Hindlimb muscle (tissue), 1 donor: ENCODE measurements at regions not wholly inside any gene's neighbourhood (a gene's known extent, or its start where the extent isn't known, plus 50 kb on each side); places are given as distances from the start of the nearest gene placed in this dataset.
A peak's percentile ranks its signal among the peaks of the same experiment; 100 is the strongest.
"Not testable (repeated sequence)": the region's sequence is repeated elsewhere in the genome, so short reads cannot be mapped to it uniquely, and the experiment has no call there.

ENCODE experiments used
- DNase-seq: peaks from one replicate; pipeline ENCODE4 v3.0.0-alpha.2; 2013

DNA sequence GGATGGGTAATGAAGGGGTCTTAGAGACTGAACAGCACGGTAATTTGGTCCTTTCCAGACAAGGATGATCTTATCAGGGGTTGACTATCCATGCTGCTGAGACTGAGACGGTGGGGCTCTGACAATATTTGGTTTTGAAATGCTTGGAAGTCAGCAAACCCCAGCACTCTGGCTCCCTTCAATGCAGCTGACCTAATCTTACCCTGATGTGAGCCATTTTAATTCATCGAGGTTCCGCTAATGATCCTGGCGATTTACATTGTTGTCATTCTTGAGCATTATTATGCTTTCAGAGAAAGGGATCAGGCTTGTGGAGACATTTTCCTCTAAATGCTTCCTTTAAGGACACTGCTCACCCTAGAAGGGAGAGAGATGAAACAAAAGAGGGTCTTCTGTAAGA, 114.6 kb upstream of the BMPER start:
- DNase-seq = no peak

DNA sequence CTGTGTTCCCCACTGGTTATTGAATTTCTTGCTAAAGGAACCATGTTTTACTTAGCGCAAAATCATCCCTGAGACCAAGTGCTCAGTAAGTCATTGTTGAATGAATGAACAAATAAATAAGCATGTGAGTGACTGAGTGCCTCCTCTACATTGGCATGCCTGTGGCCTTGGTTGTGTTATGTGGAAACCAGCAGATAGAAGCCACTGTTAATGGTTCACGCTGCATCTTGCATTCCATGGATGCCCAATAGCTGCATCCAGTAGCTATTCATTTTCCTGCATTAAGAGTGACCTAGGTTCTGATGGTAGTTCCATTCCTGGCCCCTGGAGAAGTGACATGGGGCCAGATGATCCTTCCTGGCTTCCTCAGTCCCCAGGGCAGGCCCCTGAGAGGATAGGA, 113.3 kb upstream of the BMPER start:
- DNase-seq = no peak

DNA sequence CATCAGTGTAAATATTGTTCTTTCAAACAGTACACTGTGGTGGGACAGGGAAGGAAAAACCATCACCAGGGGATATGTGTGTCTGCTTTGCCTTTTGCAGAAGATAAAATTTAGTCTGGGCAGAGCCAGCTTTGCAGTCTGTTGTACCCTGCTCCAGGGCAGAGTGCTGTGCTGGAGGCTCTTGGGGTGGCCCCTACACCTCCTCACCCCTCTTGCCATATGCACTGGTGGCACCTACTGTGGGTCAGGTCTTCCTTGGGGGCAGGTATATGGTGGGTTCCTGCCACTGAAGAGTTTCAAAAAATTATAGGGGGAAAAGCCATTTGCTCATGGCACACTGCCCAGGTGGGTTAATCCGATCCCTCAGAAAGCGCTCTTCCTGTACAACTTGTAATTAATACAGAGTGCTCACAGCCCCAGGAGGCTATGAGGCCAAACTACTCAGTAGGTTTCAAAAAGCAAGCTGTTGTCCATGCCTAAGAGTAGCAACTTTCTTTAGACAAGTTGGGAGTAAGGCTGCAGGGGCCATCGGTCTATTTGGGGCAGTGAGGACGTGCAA, 112.7 kb upstream of the BMPER start:
- no peak for DNase-seq

DNA sequence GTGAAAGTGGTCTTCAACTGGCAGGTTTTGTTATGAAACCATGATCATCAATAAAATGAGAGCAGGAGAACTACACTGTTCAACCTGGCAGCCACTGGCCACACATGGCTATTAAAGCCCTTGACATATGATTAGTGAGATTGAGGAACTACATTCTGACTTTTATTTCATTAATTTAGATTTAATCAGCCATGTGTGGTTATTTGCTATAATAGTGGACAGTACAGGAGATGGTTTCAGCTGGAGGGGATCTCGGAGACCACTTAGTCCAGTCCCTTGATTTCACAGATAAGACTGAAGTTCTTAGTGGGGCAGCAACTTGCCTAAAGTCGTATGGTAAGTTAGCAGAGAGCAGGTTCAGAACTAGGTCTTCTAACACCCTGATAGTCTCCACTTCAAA, 111.7 kb upstream of the BMPER start:
- DNase-seq = no peak

DNA sequence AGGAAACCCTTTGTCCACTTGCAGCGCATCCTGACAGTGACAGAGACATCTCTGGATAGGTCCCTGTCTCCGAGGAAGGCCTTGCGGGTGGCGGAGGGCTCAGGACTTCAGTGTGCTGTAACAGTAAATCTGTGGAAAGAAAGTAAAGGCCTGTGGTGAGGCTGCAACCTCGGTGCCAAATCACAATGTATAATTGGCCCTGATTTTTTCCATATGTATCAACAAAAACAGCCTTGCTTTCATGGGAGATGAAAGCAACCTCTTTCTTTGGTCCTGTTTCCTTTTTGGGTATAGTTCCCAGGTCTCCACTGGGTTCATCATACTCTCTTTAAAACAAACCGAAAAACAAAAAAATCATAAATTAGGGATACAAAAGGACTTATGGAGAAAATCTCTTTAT, 110.9 kb upstream of the BMPER start:
- no peak for DNase-seq

DNA sequence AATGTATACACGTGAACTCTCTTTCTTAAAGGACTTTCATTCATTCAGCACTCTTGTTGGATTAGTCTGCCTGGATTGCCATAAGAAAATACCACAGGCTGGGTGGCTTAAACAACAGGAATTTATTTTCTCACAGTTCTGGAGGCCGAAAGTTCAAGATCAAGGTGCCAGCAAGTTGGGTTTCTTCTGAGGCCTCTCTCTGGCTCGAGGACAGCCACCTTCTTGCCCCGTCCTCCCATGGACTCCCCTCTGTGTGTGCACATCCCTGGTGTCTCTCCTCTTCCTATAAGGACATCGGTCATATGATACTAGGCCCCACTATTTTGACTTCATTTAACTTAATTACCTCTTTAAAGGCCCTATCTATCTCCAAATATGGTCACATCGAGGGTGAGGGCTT, 110.4 kb upstream of the BMPER start:
- no peak for DNase-seq

DNA sequence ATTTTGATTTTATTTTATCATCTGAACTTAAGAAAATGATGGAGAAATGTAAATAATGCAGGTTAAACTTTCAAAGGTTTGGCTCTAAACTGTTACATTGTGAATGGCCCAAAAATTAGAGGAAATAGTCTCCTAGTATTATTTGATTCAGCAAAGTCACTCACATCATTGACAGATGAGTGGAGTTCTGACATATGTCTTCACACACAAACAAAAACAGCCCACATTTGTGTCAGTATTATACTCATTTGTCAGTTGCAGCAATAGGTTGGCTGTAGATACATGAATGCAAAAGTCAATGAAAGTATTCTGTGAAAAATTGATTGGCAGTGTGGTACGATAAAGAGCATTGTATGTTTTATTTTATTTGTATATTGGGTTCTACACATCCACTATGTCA, 108.8 kb upstream of the BMPER start:
- no peak for DNase-seq

DNA sequence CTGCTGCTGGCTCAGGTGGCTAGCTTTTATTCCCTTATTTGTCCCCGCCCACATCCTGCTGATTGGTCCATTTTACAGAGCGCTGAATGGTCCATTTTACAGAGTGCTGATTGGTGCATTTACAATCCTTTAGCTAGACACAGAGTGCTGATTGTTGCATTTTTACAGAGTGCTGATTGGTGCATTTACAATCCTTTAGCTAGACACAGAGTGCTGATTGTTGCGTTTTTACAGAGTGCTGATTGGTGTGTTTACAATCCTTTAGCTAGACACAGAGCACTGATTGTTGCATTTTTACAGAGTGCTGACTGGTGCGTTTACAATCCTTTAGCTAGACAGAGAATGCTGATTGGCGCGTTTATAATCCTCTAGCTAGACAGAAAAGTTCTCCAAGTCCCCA, 107.8 kb upstream of the BMPER start:
- not testable (repeated sequence) for DNase-seq

DNA sequence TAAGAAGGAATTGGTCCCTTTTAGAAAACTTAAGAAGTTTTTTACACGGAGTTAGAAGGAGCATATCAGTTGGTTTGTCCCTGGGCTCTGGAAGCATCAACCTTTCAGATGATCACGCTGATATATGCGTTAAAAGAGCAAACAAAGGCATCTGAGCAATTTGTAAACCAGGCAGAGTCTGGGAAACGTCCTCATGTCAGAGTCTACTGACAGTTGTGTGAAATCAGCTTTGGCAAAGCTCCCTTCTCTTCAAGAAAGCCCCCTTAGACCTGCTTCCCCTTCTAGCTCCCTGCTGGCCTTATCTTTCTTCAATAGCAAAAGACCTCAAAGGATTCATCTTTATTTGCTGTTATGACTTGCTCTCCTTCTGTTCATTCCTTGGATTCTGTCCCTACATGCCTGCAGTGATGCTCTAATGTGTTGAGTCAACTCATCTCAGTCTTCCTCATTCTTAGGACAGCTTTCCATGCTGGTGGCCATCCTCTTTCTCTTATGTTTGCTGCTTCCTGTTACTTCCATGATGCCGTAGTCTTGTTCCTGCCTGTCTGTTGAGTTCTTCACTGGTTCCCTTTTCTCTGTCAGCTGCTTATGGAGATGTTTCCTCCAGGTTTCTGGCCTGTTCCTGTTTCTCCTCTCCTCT, 106.5 kb upstream of the BMPER start:
- DNase-seq = no peak

DNA sequence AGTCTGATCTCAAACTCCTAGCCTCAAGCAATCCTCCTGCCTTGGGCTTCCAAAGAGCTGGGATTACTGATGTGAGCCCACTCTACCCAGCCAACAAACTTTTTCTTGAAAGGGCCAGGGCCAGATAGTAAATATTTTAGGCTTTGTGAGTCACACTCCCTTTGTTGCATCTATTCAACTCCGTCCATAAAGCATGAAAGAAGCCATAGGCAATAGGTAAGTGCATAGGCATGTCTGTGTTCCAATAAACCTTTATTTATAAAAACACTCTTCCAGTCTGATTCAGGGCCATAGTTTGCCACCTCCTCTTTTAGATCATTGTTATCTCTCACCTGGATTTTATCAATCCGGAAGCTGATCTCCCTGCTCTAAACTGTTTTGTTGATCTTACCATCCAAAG, 105.6 kb upstream of the BMPER start:
- no peak for DNase-seq

DNA sequence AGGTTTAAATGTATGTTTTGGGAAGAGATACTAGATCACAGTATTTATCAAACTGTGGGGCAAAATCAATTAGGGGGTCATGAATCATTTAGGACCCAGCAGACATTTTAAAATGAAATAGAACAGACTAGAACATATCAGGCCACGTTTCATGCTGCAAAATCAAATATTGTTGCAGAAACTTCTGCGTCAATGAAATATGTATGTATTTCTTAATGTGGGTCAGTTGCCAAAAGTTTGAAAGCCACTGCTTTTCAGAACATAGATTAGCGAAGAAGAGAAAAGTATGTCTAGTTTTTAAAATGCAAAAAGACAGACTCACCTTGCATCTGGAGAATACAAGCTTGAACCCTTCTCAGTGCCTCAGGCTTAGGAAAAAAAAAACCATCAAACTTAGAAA, 102.7 kb upstream of the BMPER start:
- DNase-seq = no peak

DNA sequence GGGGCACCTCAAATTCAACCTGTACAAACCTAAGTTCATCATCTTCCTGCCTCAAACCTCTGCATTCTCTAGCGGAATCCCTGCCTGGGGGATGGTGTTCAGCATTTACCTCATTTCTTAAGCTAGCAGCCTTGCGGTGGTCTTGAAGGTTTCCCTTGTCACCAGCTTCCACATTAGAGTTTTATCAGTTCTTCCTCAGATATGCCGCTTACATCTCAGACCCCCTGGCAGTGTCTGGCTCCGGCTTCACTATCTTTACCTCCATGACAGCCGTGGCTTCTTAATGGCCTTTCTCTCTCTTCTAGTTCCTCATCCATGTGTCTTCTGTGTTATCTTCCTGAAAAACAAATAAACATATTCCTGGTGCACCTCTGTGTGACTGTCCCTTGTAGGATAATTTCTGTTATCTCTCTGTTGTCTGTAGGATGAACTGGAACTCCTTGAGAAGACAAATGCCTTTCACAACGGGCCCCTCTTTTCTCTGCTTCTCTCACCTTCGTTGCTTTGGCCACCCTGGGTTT, 101.1 kb upstream of the BMPER start:
- no peak for DNase-seq

DNA sequence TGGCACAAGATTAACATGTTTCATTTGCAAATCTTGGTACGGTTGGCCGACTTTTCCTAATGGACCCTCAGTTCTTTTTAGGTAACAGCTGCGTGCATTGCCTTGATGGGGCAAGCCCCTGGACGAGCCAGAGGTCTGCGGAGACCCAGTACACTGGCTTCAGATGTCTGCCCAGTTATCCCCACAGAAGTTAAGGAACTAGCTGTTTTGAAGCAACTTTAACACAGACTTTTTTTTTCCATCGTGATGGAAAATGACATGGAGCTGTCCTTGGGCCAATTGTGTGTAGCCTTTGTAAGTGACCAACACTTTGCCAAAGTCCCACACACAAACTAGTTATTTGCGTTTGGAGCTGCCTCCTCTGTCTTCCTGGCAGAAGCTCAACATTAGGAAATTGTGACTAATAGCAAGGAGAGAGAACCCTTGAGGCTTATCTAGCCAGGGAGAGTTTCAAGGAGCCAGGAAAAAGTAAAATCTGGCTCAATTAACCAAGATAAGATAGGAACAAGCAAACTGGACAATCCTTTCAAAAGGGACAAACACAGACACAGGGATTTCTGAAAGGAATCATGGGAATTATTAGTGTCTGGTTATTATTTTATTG, 99.6 kb upstream of the BMPER start:
- no peak for DNase-seq

DNA sequence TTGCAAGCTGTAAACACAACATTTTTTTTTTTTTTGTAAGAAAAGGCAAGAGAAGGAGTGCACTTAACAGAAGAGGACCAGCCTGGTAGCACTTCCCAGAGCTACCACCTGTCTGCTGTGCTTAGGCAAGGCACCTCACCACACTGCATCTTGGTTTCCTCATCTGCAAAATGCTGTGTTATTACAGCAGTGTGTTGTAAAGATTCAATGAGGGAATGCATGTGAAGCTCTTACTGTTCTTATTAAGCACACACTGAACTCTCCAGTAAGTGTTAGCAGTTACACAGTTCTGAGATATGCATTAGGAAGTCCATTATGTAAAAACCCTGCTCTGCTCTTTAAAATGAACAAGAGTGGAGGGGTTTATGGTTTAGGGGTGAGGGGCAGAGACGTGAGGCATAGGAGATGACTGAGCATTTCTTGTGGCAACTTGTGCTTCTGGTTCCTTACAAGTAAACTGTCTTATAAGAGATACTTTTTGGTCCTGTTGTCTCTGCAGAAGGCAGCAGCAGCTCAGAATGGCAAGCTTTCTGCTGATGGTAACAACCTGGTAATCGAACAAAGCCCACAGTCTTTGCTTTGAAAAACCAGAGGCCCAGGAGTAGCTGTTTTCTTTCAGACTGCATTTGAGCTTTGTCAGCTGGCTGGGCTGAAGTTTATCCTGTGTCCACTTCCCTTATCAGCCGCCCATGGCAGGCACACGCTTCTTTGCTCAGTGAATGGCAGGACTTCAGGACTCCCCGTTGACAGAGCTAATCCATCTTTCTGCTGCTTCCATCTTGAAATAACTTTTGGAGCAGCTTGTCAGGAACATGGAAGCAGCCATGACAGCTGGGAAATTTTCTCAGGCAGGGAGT, 98.8 kb upstream of the BMPER start:
- DNase-seq = no peak

DNA sequence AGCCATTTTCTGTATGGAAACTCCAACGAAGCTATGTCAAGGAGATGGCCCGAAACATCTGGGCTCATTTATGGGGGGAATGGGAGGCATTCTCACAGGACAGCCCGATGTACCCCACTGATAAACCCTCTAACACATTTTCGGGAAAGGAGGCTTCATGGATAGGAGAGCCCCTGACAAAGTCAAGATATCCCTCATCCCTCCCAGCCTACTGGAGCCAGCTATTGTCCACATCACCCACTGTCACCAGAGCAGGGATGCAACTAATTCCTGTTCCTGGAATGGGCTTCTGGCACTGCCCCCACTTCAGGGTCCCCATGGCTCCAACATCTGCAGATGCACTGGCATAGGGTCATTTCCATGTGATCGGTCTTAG, 98.2 kb upstream of the BMPER start:
- DNase-seq = no peak

DNA sequence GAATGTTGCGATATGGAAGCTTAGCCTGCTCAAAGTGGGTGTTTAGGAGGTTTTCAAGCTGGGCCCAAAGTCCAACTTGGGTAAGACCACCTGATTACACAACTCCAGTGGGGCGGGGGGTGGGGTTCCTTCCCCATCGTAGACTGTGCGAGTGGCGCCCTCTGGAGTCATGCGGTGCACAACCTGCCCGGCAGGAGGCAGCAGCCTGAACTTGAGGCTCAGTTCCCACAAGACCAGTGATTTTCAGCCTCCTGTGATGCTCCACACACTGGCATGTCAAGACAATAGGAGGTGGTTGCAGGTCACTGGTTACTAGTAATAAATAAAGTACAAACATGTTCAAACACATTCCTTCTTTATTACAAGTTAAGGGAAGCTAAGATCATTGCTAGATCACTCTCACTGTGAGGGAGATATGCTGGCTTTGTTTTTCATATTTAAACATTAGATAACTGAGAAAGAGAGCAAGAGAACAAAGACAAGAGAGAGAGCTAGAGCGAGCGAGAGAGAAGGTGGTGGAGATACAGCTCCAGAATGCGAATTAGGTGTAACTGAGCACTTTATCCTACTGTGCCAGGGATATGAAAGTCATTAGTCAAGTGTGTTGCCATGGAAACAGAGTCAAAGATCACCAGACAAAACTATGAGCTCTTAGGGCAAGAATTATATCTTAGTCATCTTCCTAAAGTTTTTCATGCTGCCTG, 97.4 kb upstream of the BMPER start:
- DNase-seq = no peak

DNA sequence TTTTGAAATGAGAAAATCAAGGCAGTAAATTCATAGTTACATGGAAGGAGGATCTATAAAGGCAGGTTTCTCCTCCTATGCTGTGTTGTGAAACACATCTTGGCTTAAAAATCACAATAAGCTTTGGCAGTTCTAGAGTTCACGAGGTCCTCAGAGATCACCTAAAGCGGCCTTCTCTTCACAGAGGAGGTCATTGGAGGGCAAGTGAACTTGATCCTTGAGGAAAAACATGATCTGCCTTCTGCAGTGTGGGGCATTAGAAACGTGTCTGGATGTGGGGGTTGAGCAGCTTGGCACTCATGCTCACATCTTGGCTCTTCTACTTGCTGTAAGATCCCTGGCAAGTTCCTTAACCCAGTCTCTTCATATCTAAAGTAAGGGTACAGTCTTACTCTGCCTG, 96.1 kb upstream of the BMPER start:
- DNase-seq = no peak

DNA sequence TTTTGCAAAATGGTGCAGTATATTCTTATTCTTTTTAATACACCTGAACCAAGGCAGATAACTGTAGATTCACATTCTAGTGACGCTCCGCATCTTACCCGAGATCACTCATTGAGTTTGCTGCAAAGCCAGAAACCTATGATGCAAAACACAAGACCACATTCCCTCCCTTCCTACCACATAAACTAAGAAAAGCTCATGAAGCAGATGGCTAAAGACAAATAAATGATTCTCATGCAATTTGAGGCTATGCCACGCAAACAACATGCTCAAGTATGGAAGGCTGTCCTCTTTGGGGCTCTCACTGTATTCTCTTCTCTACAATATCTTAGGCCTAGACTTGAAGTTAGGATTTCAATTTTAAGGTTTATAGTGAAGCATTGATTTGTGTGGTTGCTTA, 95.0 kb upstream of the BMPER start:
- no peak for DNase-seq

DNA sequence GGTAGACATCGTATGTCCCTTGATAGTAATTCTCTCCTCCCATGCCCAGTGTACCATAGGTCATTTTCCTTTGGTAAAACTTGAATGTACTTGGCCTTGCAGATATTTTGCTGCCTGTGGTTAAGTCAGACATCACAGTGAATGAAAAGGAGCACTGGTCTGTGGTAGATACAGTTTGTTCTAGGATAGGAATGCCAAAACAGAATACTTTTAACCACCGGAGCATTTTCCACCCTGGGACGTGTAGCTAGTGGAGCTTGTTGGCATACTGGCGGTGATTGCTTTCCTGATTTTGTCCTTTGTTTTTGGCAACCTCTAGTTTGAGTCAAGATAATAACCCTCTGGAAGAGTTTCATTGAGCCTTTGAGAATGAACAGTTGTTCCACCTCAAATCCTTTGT, 92.0 kb upstream of the BMPER start:
- no peak for DNase-seq

DNA sequence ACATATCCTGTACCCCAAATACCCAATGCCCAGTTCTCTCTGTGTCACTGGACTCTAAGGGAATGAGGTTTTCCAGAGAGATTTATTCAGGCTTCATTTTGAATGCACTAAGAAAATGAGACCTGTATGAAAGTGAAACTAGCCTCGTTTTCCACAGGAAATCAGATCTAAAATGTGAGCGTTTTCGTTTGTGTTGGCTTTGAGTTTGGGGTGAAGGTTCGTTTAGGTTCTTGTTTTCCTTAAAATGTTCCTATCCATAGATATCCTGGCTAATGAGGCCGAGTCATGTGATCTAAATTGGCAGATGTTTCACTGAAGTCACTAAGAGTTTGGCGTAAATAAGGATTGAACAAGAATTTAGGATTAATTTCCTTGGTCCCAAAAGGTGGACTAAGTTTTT, 90.9 kb upstream of the BMPER start:
- peak; percentile 32 for DNase-seq

DNA sequence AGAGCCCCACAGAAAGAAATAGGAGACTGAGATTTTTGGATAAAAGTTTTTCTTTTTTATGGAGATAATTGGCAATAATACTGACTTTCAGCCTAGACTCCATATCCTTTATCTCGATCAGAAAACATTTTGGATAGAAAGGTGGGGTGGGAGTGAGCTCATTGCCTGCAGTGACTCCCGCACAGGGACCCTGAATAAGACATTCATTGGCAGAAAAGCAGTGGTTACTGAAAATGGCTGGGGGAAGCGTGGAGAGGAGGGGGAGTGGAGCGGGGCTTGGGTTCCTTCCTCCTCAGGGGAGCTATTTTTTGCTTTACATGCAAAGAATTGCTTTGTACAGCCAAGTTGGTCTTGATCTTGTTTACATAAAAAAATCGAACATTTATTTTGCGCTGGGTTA, 90.4 kb upstream of the BMPER start:
- DNase-seq = peak; percentile 29

DNA sequence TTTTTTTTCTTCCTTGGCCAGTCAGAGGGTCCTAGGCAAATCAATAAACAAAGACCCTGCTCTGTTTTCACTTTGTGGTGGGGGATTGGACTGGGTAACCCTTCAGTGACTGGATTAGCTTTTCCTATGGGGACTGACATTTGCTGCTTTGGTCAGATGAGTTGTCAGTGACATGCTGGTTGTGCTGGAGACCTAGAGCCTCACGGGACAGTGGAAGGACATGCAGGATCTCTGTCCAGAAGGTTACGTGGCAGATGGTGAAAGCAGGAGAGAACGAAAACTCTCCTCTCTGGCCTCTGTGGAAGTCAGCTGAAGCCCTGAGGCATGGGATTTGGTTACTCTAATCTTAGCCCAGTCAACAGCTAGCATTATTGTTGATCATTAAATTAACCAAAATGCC, 90.0 kb upstream of the BMPER start:
- no peak for DNase-seq

DNA sequence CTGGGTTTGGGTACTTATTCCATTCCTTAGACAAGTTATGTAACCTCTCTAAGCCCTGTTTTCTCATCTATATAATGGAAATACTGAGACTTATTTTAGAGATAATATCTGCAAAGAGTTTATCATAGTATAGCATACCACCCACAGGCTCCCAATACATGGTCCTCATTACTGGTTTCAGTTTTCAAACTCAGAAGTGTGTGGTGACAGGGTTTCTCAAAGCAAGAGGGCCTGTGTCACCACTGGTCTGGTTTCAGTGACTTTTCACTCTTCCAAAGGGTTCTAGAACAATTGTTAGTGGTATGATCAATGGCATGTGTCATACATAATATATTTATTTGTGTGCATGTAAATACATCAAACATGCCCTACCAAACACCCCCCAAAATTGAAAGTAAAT, 89.2 kb upstream of the BMPER start:
- DNase-seq = no peak
